ENCODE measurements at regions not wholly inside any gene's neighbourhood (a gene's known extent, or its start where the extent isn't known, plus 50 kb on each side); places are given as distances from the start of the nearest gene placed in this dataset.

GRCh38 chr13:34720618-34721017 lies 221.5 kb upstream of the NBEA start:
- TF ChIP-seq, protein P1, sequence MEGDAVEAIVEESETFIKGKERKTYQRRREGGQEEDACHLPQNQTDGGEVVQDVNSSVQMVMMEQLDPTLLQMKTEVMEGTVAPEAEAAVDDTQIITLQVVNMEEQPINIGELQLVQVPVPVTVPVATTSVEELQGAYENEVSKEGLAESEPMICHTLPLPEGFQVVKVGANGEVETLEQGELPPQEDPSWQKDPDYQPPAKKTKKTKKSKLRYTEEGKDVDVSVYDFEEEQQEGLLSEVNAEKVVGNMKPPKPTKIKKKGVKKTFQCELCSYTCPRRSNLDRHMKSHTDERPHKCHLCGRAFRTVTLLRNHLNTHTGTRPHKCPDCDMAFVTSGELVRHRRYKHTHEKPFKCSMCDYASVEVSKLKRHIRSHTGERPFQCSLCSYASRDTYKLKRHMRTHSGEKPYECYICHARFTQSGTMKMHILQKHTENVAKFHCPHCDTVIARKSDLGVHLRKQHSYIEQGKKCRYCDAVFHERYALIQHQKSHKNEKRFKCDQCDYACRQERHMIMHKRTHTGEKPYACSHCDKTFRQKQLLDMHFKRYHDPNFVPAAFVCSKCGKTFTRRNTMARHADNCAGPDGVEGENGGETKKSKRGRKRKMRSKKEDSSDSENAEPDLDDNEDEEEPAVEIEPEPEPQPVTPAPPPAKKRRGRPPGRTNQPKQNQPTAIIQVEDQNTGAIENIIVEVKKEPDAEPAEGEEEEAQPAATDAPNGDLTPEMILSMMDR (IDR thresholded peaks at IDR 0.05; ENCODE audit: insufficient read depth, low read length, poor library complexity, severe bottlenecking), result no peak
- no peak for DNase-seq (ENCODE audit: extremely low read depth, insufficient read length)

GRCh38 chr13:34721631-34722595 lies 220.2 kb upstream of the NBEA start:
- no peak for DNase-seq (ENCODE audit: extremely low read depth, insufficient read length)
- H3K27me3 ChIP-seq (replicated peaks; ENCODE audit: control insufficient read depth, insufficient read depth, low read length), result no peaks in the 10 kb centered on the region
- no peaks in the 10 kb centered on the region for H3K36me3 ChIP-seq (ENCODE audit: control insufficient read depth, insufficient read depth, low read length)
- TF ChIP-seq, protein P1 (IDR thresholded peaks at IDR 0.05; ENCODE audit: insufficient read depth, low read length, poor library complexity, severe bottlenecking), result no peak
- no peak overlapping the region for H3K4me3 ChIP-seq (replicated peaks; ENCODE audit: low read depth, low read length)

More at GRCh38 chr13:34720618-34721017, 221.5 kb upstream of the NBEA start:
- Histone ChIP-seq H3K4me3 (replicated peaks; ENCODE audit: low read depth, low read length) (no peak overlapping the region), H3K36me3 (ENCODE audit: control insufficient read depth, insufficient read depth, low read length) (no peaks in the 10 kb centered on the region), H3K27me3 (replicated peaks; ENCODE audit: control insufficient read depth, insufficient read depth, low read length) (no peaks in the 10 kb centered on the region)

DNA sequence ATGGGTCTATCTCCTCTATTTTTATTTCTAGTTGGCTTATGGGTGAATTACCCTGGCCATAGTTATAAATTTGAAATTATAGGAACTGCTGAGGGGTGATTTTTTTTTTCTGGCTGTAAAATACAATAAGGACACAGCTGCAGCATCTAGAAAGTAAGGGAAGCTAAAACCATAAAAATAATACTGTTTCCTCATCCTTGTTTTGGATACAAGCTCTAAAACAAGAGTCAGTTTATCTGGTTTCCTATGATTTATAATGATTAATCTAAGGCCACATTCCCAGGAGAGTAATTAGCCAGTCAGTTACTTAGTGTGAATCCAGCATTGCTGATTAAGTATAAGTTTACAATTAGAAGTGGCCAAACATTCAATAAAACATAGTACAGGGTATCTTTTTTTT lies 219.1 kb upstream of the NBEA start:
- no peak for DNase-seq (ENCODE audit: extremely low read depth, insufficient read length)
- Histone ChIP-seq H3K36me3 (ENCODE audit: control insufficient read depth, insufficient read depth, low read length) (no peaks in the 10 kb centered on the region), H3K27me3 (replicated peaks; ENCODE audit: control insufficient read depth, insufficient read depth, low read length) (no peaks in the 10 kb centered on the region), H3K4me3 (replicated peaks; ENCODE audit: low read depth, low read length) (no peak overlapping the region)
- TF ChIP-seq, protein P1 (IDR thresholded peaks at IDR 0.05; ENCODE audit: insufficient read depth, low read length, poor library complexity, severe bottlenecking), result no peak

DNA sequence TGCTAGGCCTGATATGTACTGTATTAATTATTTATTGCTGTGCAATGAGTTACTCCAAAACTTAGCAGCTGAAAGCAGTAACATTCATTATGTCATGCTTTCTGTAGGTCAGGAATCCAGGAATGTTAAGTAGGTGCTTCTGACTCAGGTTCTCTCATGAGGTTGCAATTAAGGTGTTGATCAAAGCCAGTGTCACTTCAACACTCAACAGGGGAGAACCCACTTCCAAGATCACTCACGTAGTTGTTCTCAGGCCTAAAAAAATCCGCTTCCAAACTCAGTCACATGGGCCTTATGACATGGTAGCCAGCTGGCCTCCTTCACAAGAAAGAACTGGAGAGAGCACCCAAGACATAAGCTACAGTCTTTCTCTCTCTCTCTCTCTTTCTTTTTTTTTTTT lies 211.1 kb upstream of the NBEA start:
- H3K4me3 ChIP-seq (replicated peaks; ENCODE audit: low read depth, low read length), result no peak overlapping the region
- no peak for DNase-seq (ENCODE audit: extremely low read depth, insufficient read length)
- no peaks in the 10 kb centered on the region for H3K27me3 ChIP-seq (replicated peaks; ENCODE audit: control insufficient read depth, insufficient read depth, low read length)
- TF ChIP-seq, protein P1 (IDR thresholded peaks at IDR 0.05; ENCODE audit: insufficient read depth, low read length, poor library complexity, severe bottlenecking), result no peak
- no peaks in the 10 kb centered on the region for H3K36me3 ChIP-seq (ENCODE audit: control insufficient read depth, insufficient read depth, low read length)

GRCh38 chr13:34731486-34731885 lies 210.6 kb upstream of the NBEA start:
- H3K27me3 ChIP-seq (replicated peaks; ENCODE audit: control insufficient read depth, insufficient read depth, low read length), result no peaks in the 10 kb centered on the region
- H3K36me3 ChIP-seq (ENCODE audit: control insufficient read depth, insufficient read depth, low read length), result no peaks in the 10 kb centered on the region
- DNase-seq (ENCODE audit: extremely low read depth, insufficient read length), result no peak
- H3K4me3 ChIP-seq (replicated peaks; ENCODE audit: low read depth, low read length), result no peak overlapping the region
- TF ChIP-seq, protein P1 (IDR thresholded peaks at IDR 0.05; ENCODE audit: insufficient read depth, low read length, poor library complexity, severe bottlenecking), result no peak
